Heart left ventricle (tissue), 16 donors: ENCODE measurements at regions not wholly inside any gene's neighbourhood (a gene's known extent, or its start where the extent isn't known, plus 50 kb on each side); places are given as distances from the start of the nearest gene placed in this dataset.

Experiments
- ATAC-seq, 4 donors: fragments of 200-7000 bp; cut with Tn5 transposase; one replicate each; pipeline ENCODE4 v1.9.1; 2020 to 2022; ENCODE audit warnings: moderate library complexity in 4 of 4, mild to moderate bottlenecking in 3 of 4, moderate number of reproducible peaks in 1 of 4
- DNase-seq, 5 donors: peaks; one replicate each; pipeline ENCODE4 v3.0.0-alpha.2; 2020
- H3K27ac ChIP-seq, 12 donors: fragments of 200-600 bp; sonication (generic) in 4 of 12; one replicate each; pipeline versions ENCODE4 v1.5.0 to v1.8.0; 2016 to 2022; ENCODE audit warnings: mild to moderate bottlenecking in 2 of 12
- H3K27me3 ChIP-seq, 9 donors: fragments of 200-600 bp; sonication (generic) in 2 of 9; one replicate each; pipeline versions ENCODE4 v1.5.1 to v1.8.0; 2016 to 2022; ENCODE audit warnings: mild to moderate bottlenecking in 3 of 9
- H3K36me3 ChIP-seq, 9 donors: fragments of 200-600 bp; sonication (generic) in 2 of 9; one replicate each; pipeline versions ENCODE4 v1.5.0 to v1.8.0; 2018 to 2022; ENCODE audit warnings: mild to moderate bottlenecking in 2 of 9
- H3K4me1 ChIP-seq, 12 donors: fragments of 200-600 bp; sonication (generic) in 4 of 12; one replicate each; pipeline versions ENCODE4 v1.5.0 to v1.8.0; 2016 to 2022; ENCODE audit warnings: mild to moderate bottlenecking in 3 of 12
- H3K4me3 ChIP-seq, 12 donors: fragments of 200-600 bp; sonication (generic) in 4 of 12; one replicate each; pipeline versions ENCODE4 v1.5.0 to v1.8.0; 2017 to 2022; ENCODE audit warnings: mild to moderate bottlenecking in 9 of 12, moderate library complexity in 4 of 12
- H3K9me3 ChIP-seq, 12 donors: fragments of 200-600 bp; sonication (generic) in 4 of 12; one replicate each; pipeline versions ENCODE4 v1.5.0 to v1.8.0; 2016 to 2022; ENCODE audit warnings: mild to moderate bottlenecking in 1 of 12
- CTCF ChIP-seq, 12 donors: fragments of 200-600 bp; sonication (generic) in 4 of 12; IDR thresholded peaks; one replicate each; pipeline versions ENCODE4 v1.5.0 to v1.8.0; 2018 to 2022; ENCODE audit warnings: antibody characterized with exemption in 12 of 12, mild to moderate bottlenecking in 5 of 12
- POLR2A ChIP-seq, 2 donors: fragments of 450-650 bp; IDR thresholded peaks; one replicate each; pipeline ENCODE4 v1.6.1; 2017; ENCODE audit warnings: antibody characterized with exemption in 2 of 2, mild to moderate bottlenecking in 2 of 2, moderate library complexity in 2 of 2
- WGBS, 4 donors: extraction: QIAGEN DNeasy Blood & Tissue Kit in 2 of 4; methylation state at CpG; one replicate each; pipeline versions ENCODE4 v1.1.5 to v1.1.7; 2013 to 2018; 5-methylcytosine and 5-hydroxymethylcytosine counted together
- intact Hi-C, 10 donors: fragments of 100-400 bp; cut with DNase I; formaldehyde crosslinking; loops; one replicate each; pipeline versions ENCODE4 v1.11.1 to v1.14.2; 2022
- donor health status: ischemic (EF 13 %, LVEDD 7.1; RV severe dilation, severe dysfunction).
- donor health status: healthy with polysubstance abuse.
- donor health status: DM: no; HTN: yes; CAD: no.
- donor health status: DM: no; HTN: no; CAD: no.
- donor health status: ischemic (EF 25% LVEDD 6.9; RV normal size, moderate dysfunction).
- donor health status: ischemic (EF 25% LVEDD 5.7; RV mildly dilated, moderate dysfunction).
- donor health status: healthy.
- donor health status: DM: yes; HTN: yes; CAD: no.
- donor health status: ischemic (EF 35%, LVEDD 5.7; RV mildly dilated, moderate dysfunction).
- donor health status: nonischemic (EF 11% LVEDD 7.7; RV severe dilation, severe dysfunction).
- donor health status: DM: yes; HTN: yes; CAD: no.
- donor health status: PGD.
- donor health status: ischemic (EF 29% LVEDD 5.4; RV normal size, mild dysfunction).
- donor health status: nonischemic (EF 23%, LVEDD 6.1; RV moderate dilation, normal function).

GRCh38 chrX:110558406-110558805 is 199.8 kb downstream of the RTL9 start:
- 76 to 85% (median 80%) methylated on average over 2 to 16 of the region's 16 CpGs for WGBS, 4 donors
- H3K9me3 ChIP-seq = peaks cover 0 to 28% (median 0%) of the 10 kb centered on the region in 12 donors
- DNase-seq (no peak), ATAC-seq (no peak)
- no peaks in the 10 kb centered on the region for H3K36me3 ChIP-seq
- H3K4me3 ChIP-seq = no peak overlapping the region
- H3K27ac ChIP-seq = no peak overlapping the region
- no peak for TF ChIP-seq POLR2A (IDR thresholded peaks at IDR 0.05)
- no peak for TF ChIP-seq CTCF (IDR thresholded peaks at IDR 0.05)
- H3K4me1 ChIP-seq = no peaks in the 10 kb centered on the region
- intact Hi-C loops = no loop called here
- H3K27me3 ChIP-seq = peaks cover 0 to 4% (median 0%) of the 10 kb centered on the region in 9 donors

GRCh38 chrX:110561034-110561433 is 202.4 kb downstream of the RTL9 start:
- whole genome bisulfite sequencing, 4 donors = 14 to 54% (median 36%) methylated on average over 1 to 2 of the region's 2 CpGs
- no peak for ATAC-seq
- no peak for DNase-seq
- no peak overlapping the region for H3K27ac ChIP-seq
- no peak for TF ChIP-seq CTCF (IDR thresholded peaks at IDR 0.05)
- TF ChIP-seq POLR2A (IDR thresholded peaks at IDR 0.05) = no peak
- peaks cover 0 to 31% (median 0%) of the 10 kb centered on the region in 12 donors for H3K9me3 ChIP-seq
- H3K36me3 ChIP-seq = no peaks in the 10 kb centered on the region
- H3K4me1 ChIP-seq = no peaks in the 10 kb centered on the region
- H3K27me3 ChIP-seq = peaks cover 0 to 4% (median 0%) of the 10 kb centered on the region in 9 donors
- H3K4me3 ChIP-seq = no peak overlapping the region
- intact Hi-C loops = no loop called here

GRCh38 chrX:110563282-110563681 is 204.6 kb downstream of the RTL9 start:
- no peaks in the 10 kb centered on the region for H3K4me1 ChIP-seq
- no peak for ATAC-seq
- no peaks in the 10 kb centered on the region for H3K36me3 ChIP-seq
- intact Hi-C loops = no loop called here
- DNase-seq = no peak
- H3K27ac ChIP-seq = no peak overlapping the region
- H3K4me3 ChIP-seq = no peak overlapping the region
- peaks cover 0 to 4% (median 0%) of the 10 kb centered on the region in 9 donors for H3K27me3 ChIP-seq
- peaks cover 0 to 29% (median 0%) of the 10 kb centered on the region in 12 donors for H3K9me3 ChIP-seq
- no peak for TF ChIP-seq POLR2A (IDR thresholded peaks at IDR 0.05)

GRCh38 chrX:110568441-110568840 is 209.8 kb downstream of the RTL9 start:
- H3K4me1 ChIP-seq = no peaks in the 10 kb centered on the region
- H3K9me3 ChIP-seq = peaks cover 0 to 20% (median 0%) of the 10 kb centered on the region in 12 donors
- TF ChIP-seq CTCF (IDR thresholded peaks at IDR 0.05) (no peak), POLR2A (IDR thresholded peaks at IDR 0.05) (no peak)
- DNase-seq = no peak
- no peak overlapping the region for H3K4me3 ChIP-seq
- no peak for ATAC-seq
- H3K27ac ChIP-seq = no peak overlapping the region
- intact Hi-C loops = no loop called here
- WGBS, 4 donors = 49 to 60% (median 55%) methylated on average over 2 of the region's 2 CpGs
- no peaks in the 10 kb centered on the region for H3K27me3 ChIP-seq
- no peaks in the 10 kb centered on the region for H3K36me3 ChIP-seq

GRCh38 chrX:110569506-110569905 is 210.9 kb downstream of the RTL9 start:
- no peak for ATAC-seq
- WGBS, 4 donors = 56 to 74% (median 67%) methylated on average over 1 of the region's 1 CpG
- peaks cover 0 to 20% (median 0%) of the 10 kb centered on the region in 12 donors for H3K9me3 ChIP-seq
- TF ChIP-seq CTCF (IDR thresholded peaks at IDR 0.05) (no peak), POLR2A (IDR thresholded peaks at IDR 0.05) (no peak)
- no peaks in the 10 kb centered on the region for H3K27me3 ChIP-seq
- intact Hi-C loops = no loop called here
- H3K4me3 ChIP-seq = no peak overlapping the region
- DNase-seq = no peak
- no peak overlapping the region for H3K27ac ChIP-seq
- no peaks in the 10 kb centered on the region for H3K36me3 ChIP-seq
- H3K4me1 ChIP-seq = no peaks in the 10 kb centered on the region
